IPS-NIHi11 (cell line): ENCODE measurements at regions not wholly inside any gene's neighbourhood (a gene's known extent, or its start where the extent isn't known, plus 50 kb on each side); places are given as distances from the start of the nearest gene placed in this dataset.
A peak's percentile ranks its signal among the peaks of the same experiment; 100 is the strongest.
"Not testable (repeated sequence)": the region's sequence is repeated elsewhere in the genome, so short reads cannot be mapped to it uniquely, and the experiment has no call there.

ENCODE experiments used
- DNase-seq: peaks from one replicate; pipeline ENCODE4 v3.0.0; 2012; ENCODE audit warnings: mixed read lengths, low spot score

DNA sequence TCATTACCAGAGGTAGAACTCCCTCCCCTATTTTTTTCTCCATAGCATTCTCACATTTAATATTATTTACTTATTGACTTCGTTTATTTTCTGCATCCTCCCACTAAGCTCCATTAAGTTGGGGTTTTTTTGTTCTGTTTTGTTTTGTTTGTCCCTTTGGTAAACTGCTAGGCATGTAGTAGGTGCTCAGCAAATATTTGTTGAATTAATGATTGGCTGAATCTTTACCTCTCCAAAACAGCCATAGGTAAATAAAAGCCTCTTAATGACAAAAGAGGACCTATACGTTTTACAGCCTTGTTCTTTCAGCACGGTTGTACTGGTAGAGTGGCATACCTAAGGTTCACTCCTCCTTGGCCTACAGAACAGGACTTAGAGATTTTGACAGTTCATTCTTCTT is 52.0 kb downstream of the PRORP start:
- DNase-seq: no peak

DNA sequence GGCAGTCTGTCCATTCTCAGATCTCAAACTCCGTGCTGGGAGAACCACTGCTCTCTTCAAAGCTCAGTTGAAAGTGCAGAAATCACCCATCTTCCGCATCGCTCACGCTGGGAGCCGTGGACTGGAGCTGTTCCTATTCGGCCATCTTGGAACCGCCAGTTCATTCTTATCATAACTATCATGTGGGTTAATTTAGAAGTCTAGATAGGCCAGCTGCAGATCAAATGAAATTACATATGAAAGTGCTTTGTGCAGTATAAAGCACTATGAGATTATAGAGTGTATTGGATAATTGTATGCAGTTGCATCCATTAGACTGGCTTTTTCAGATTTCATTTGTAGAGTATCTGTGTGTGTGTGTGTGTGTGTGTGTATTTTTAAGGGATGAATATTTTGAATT is 57.8 kb downstream of the PRORP start:
- DNase-seq: no peak

DNA sequence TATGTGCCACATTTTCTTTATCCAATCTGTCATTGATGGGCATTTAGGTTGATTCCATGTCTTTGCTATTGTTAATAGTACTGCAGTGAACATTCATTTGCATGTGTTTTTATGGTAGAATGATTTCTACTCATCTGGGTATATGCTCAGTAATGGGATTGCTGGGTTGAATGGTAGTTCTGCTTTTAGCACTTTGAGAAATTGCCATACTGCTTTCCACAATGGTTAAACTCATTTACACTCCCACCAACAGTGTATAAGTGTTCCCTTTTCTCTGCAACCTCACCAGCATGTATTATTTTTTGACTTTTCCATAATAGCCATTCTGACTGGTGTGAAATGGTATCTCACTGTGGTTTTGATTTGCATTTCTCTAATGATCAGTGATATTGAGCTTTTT is 62.5 kb downstream of the PRORP start:
- not testable (repeated sequence) for DNase-seq

DNA sequence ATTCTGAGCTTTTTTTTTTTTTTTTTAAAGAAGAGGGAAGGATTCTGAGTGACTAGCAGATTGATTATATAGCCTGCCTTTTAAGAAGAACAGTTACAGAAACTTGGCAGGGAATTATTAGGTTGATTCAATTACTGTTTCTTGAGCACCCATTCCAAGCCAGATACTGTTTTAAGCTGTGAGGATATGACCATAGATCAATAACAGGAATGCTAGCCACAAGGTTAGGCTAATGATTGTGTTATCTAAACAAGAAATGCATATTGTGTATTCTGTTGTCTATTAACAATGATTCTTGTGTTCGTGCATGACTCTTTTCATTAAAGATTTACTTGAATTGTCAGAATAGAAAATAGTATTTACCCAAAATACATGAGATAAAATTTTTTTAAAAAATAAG is 67.1 kb downstream of the PRORP start:
- no peak for DNase-seq

DNA sequence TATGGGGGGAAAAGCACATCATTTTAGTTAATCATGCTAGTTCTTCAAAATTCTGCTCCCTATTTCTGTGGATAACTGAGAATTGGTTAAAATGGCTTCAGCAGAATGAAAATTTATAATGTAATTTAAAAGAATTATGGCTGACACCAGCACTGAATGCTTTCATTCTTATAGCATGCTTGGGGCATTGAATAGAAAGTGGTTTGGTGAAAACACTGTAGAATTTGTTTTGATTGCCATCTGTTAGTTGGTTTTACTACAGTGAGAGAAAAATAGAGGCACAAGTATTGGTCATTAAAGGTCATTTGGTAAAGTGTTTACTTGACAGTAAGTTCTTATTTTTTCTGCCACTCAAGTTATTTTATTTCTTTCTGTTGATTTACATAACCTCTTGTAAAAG is 70.8 kb downstream of the PRORP start:
- no peak for DNase-seq

DNA sequence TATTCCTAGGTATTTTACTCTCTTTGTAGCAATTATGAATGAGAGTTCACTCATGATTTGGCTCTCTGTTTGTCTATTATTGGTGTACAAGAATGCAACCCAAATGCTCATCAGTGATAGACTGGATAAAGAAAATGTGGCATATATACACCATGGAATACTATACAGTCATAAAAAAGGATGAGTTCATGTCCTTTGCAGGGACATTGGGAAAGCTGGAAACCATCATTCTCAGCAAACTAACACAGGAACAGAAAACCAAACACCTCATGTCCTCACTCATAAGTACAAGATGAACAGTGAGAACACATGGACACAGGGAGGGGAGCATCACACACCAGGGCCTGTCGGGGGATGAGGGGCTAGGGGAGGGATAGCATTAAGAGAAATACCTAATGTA is 71.8 kb downstream of the PRORP start:
- not testable (repeated sequence) for DNase-seq

DNA sequence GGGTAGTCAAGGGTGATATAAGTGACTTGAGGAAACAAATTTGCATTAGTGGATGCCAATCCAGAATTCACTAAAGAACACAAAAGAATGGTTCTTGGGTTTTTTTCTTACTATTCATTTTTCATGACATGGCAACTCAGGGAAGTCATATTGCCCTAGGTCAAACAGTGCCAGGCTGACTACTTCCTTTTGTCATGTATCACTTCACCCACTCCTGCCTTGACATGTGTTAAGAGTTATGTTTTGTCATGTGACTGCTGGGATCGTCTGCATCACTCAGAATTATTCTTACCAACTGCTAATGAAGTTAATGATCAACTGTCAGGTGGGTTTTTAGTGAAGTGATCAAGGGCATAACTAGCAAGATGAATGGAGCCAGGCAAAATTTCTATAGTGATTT is 74.2 kb downstream of the PRORP start:
- no peak for DNase-seq

DNA sequence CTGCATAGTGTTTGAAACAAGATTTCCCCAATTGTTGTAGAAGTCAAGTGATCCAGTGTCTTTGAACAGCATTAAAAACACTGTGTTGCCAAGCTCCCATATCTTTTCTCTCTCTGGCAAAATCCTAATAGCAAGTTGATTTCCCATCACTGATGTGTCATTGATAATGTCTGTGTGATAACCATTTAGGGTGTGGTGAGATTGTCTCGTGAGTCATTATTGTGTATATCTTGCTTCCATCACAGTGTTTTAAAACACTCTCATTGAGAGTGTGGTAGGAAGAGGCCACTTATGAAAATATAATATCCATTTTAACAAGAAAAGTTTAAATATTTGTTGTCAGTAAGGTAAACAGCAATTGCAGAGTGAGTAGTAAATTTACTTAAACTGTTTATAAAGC is 74.7 kb downstream of the PRORP start:
- no peak for DNase-seq

DNA sequence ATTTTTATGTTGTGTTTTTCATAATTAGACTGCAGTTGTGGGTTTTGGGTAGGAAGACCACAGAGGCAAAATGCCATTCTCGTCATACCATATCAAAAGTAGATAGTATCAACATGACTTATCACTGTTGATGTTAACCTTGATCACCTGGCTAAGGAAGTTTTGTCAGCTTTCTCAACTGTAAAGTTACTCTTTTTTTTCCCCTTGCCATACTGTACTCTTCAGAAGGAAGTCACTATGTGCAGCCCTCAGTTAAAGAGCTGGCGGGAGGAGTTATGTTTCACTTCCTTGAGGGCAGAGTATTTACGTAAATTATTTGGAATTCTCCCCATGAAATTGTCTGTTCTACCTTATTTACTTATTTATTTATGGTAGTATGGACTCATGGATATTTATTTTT is 78.7 kb downstream of the PRORP start:
- DNase-seq: no peak

DNA sequence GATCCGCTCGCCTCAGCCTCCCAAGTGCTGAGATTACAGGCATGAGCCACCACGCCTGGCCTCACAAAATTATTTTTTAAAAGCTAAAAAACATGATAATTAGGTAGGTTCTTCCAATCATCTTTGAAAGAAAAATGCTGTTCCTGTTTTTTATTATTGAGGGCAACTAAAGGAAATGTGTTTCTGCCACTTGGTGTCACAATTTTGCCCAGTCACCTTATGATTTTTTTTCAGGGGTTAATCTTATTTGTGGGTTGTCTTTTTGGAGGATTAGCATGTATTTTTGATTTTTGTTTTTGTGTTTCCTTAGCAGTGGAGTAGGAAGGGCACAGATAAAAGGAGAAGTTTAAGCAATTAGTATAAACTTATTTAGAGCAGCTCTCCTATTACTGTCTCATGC is 79.8 kb downstream of the PRORP start:
- no peak for DNase-seq

DNA sequence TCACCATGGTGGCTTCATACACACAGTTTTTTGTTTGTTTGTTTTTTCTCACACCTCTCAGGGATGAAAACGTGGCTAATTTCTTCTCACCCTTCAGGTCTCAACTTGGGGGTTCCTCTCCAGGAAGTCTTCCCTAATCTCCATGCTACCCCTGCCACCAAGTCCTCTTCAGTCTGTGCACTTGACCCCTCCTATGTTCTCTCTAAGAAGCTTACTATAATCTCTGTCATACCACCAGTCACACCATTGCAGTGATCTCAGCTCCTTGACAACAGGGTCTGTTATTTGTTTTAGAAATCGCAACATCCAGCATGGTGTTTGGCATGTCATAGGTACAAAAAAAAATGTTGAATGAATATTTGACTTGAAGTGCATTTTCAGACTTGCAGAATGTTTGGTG is 83.4 kb downstream of the PRORP start:
- DNase-seq: no peak

DNA sequence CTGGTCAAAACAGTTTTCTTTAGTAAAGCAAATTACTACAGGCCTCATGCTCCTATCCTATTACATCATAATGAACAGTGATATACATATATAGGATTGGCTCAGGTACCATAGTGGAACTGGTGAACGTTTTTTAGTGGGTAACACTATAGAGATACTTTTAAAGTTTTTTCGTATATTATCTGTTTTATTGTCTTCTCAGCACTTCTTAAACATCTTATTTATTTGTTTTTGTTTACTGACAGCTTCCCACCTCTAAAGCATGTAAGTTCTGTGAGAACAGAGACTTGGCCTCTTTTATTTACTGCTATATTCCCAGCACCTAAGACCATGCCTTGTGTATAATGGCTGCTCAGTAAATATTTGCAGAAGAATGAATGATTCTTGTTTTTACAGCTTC is 81.1 kb upstream of the PSMA6 start:
- no peak for DNase-seq

DNA sequence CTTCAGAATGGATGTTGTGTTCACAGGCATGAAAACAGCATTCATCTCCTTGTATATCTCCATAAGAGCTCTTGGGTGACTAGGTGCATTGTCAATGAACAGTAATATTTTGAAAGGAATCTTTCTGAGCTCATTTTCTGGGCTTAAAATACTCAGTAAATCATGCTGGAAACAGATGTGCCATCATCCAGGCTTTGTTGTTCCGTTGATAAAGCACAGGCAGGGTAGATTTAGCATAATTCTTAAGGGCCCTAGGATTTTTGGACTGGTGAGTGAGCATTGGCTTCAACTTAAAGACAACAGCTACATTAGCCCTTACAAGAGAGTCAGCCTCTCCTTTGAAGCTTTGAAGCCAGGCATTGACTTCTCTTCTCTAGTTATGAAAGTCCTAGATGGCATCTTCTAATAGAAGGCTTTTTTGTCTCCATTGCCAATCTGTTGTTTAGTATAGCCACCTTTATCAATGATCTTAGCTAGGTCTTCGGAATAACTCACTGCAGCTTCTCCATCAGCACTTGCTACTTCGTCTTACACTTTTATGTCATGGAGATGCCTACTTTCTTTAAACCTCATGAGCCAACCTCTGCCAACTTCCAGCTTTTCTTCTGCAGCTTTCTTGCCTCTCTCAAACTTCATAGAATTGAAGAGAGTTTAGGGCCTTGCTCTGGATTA is 79.6 kb upstream of the PSMA6 start:
- no peak for DNase-seq

DNA sequence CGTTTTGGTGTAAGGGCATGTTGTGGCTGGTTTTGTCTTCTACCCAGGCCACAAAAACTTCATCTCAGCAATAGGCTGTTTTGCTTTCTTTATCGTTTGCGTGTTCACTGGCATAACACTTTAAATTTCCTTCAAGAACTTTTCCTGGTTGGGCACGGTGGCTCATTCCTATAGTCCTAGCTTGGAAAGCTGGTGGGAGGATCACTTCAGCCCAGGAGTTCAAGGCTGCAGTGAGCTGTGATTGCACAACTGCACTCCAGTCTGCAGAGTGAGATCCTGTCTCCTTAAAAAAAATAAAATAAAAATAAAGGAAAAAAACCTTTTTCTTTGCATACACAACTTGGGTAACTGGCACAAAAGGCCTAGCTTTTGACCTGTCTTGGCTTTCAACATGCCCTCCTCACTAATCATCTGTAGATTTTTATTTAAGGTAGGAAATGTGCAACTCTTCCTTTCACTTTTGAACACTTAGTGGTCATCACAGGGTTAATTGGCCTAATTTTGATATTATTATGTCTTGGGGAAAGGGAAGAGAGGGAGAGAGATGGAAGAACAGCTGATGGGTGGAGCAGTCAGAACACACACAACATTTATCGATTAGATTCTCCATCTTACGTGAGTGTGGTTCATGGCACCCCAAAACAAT is 78.9 kb upstream of the PSMA6 start:
- DNase-seq: no peak

DNA sequence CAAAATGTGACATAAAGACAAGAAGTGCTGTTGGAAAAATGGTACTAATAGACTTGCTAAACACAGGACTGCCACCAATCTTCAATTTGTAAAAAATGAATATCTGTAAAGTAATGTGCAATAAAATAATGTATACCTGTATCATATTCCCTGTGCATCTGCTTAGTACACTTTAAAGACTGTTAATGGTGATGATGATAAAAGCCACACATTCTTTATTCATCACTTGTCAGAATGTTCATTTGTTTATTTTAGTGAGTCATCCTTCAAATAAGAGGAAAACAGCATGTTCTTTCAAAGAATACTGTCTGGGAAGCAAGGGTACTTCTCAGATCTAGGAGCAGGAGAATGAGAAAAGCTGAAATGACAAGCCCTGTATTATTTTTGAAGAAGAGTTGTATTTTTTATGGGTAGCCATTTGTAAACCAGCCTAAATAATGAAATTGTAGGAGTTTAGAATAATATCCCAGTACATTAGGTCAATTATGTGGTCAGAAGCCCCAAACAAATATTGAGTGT is 78.3 kb upstream of the PSMA6 start:
- DNase-seq: no peak

DNA sequence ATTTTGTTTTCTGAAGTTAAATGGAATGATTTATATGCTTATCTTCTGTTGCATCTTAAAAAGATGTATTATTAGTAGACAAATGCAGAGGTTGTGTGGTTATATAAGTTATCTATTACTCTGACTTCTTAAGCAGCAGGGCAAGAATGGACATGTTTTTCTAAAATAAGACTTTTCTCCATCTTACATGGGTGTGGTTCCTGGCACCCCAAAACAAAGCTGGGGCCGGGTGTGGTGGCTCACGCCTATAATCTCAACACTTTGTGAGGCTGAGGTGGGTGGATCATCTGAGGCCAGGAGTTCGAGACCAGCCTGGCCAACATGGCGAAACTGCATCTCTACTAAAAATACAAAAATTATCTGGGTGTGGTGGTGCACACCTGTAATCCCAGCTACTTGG is 77.8 kb upstream of the PSMA6 start:
- not testable (repeated sequence) for DNase-seq

DNA sequence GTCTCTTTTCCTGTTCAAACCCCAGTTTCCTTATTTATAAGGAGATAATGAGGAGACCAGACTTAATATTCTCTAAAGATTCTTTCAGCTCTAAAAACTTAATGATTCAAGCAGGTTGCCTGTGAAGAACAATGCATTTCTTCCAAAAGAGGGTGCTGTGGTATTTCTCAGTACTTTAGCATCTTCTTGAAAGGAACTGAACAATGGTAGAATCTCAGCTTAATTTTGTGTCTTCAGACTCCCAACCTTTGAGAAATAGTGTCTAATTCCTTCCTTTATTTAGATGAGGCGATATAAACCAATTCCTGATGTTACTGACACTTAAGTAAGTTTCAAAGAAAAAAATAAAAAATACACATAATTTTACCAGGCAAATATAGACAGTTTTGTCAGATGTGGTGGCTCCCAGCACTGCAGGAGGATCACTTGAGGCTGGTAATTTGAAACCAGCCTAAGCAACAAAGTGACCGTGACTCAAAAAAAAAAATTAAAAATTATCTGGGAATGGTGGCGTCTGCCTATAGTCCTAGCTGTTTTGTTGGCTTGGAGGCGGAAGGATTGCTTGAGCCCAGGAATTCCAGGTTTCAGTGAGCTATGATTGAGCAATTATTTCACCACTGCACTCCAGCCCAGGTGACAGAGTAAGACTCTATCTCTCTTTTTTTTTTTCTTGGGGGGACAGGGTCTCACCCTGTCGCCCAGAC is 76.9 kb upstream of the PSMA6 start:
- peak; percentile 43 for DNase-seq

DNA sequence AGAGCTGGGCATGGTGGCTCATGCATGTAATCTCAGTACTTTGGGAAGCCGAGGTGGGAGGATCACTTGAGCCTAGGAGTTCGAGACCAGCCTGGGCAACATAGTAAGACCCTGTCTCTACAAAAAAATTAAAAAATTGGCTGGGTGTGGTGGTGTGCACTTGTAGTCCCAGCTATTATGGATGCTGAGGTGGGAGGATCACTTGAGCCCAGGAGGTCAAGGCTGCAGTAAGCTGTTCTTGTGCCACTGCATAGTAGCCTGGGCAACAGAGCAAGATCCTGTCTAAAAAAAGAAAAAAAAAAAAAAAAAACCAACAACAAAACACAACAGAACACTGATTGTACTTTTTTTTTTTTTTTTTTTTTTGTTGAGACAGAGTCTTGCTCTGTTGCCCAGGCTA is 74.0 kb upstream of the PSMA6 start:
- not testable (repeated sequence) for DNase-seq

DNA sequence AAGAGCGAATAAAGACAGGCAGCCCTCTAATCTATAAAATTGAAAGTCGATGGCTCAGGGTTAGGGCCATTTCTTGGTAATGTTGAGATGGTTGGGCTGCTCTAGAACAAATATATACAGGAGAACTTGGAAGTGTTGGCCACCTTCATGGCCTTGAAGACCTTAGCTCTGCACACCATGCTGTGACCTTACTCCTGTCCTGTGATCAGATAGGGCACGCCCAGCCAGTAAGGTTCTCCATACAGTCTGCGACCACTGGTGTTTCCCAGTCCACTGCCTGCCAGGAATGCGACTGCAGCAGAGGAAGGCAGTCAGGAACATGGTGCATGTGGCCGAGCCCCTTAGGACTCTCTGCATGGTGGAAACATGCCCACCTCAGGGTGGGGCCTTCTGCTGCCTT is 73.2 kb upstream of the PSMA6 start:
- no peak for DNase-seq

DNA sequence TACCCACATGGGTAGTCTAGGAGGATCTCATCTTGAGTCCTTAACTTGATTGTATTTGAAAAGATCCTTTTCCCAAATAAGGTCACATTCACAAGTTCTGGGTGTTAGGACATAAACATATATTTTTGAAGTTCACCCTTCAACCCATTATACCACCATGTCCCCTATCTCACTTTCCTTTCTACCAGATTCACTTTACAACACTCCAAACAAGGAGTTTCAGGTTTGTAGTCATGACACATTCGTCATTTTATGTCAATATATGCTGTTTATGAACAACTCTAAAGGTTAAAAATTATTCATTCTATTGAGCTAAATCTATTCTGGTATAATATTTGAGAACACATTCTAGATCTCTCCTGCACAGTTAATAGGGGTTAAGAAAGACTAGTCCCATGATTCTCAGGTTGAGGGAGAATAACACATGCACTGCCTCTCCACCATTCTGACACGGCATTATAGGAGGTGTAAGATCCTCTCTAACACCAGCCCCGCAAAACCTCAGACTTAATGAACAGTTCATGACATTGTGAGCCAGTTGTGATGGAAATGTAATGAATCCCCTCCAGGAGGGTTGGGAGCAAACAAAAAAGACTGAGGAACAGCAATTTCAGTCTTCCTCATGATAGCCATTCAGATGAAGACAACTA is 72.0 kb upstream of the PSMA6 start:
- no peak for DNase-seq

DNA sequence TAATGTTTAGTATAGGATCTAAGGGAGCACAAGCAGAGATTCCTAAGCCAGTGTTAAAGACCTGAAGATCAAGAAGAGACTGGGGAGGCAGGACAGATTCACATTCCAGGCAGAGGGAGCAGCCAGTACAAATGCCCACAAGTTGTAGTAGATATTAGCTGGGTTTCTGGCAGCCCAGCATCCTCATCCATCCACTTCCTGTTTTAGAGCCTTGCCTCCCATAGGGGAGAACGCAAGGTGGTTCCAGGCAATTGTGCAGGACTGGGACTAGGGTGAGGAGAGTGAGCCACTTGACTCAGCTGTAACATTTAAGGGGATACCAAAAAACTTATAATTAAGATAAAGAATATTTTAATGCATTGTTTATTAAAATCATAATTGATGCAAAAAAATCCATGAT is 71.3 kb upstream of the PSMA6 start:
- DNase-seq: no peak

DNA sequence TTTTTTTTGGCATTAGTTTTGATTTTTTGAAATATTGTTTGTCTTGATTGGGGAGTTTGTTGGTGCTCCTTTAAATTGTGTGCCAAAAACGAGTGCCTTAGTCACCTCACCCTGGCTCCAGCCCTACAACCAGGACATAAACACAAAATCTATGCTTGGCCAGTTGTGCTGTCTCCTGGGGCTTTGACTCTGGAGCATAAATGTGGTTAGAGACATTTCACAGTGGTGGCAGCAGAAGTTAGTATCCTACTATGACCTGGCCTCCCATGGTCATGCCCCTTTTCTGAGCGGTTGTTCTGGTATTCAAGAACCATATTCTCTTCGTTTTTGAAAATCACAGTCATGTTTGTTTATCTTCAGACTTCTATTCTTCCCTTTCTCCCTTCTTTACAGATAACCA is 70.7 kb upstream of the PSMA6 start:
- no peak for DNase-seq

DNA sequence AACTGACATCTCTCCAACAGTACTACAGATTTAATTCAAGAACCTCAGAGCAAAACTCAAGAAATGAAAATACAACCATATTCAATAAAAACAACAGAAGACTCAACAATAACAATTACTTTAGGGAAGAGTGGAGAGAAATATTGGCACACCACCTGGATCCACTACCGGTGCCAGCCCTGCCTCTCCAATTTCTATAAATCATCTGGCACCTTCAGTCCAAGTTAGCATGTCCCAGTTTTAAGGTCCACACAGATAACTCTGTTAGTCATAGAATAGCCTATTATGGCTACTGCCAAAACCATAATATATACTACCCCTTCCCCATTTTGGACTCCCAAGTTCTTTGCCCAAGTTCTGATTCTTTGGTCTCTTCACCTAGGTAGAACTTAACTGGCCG is 69.9 kb upstream of the PSMA6 start:
- no peak for DNase-seq
